ENCODE measurements at regions not wholly inside any gene's neighbourhood (a gene's known extent, or its start where the extent isn't known, plus 50 kb on each side); places are given as distances from the start of the nearest gene placed in this dataset.
A peak's percentile ranks its signal among the peaks of the same experiment; 100 is the strongest.

- dilution Hi-C loops (cut with HindIII; ENCODE audit: low sequenced_read_pairs, unreplicated experiment), result no loop called here
These were observed 290.2 kb upstream of the RGMB start for GRCh38 chr5:98483301-98483685.

More at GRCh38 chr5:98483301-98483685, 290.2 kb upstream of the RGMB start:
- no peak overlapping the region for H2BK15ac ChIP-seq (ENCODE audit: low read depth, low read length)
- no peak overlapping the region for H3K27ac ChIP-seq (ENCODE audit: insufficient read depth, low read length)
- H3K36me3 ChIP-seq (ENCODE audit: control insufficient read depth, insufficient read depth, low read length), result no peaks in the 10 kb centered on the region
- no peaks in the 10 kb centered on the region for H3K27me3 ChIP-seq (ENCODE audit: control insufficient read depth, insufficient read depth, low read length)
- H3K23ac ChIP-seq (ENCODE audit: low read depth, low read length), result no peak overlapping the region
- H4K8ac ChIP-seq (ENCODE audit: low read depth in 2 of 2, low read length in 2 of 2), result no peak overlapping the region
- no peak overlapping the region for H2AFZ ChIP-seq (replicated peaks; ENCODE audit: low read length, poor library complexity)
- in situ Hi-C loops (cut with MboI; ENCODE audit: low sequenced_read_pairs), result no loop called here
- no peak overlapping the region for H3K14ac ChIP-seq (replicated peaks; ENCODE audit: low read depth, low read length)
- H4K91ac ChIP-seq (ENCODE audit: insufficient read depth, low read depth, low read length), result no peak overlapping the region
- H3K18ac ChIP-seq (ENCODE audit: low read depth, low read length), result no peak overlapping the region
- no peaks in the 10 kb centered on the region for H3K9me3 ChIP-seq (ENCODE audit: control insufficient read depth, insufficient read depth, low read length)
- H2BK120ac ChIP-seq (ENCODE audit: low read depth, low read length), result no peak overlapping the region
- TF ChIP-seq CHD1 (IDR thresholded peaks at IDR 0.05; ENCODE audit: low read depth, low read length) (no peak), ELK1 (IDR thresholded peaks at IDR 0.05; ENCODE audit: borderline replicate concordance, low read depth, low read length) (no peak), CTCF (conservative IDR thresholded peaks at IDR 0.05; ENCODE audit: low read depth, low read length) (no peak), MAFK (IDR thresholded peaks at IDR 0.05; ENCODE audit: low read depth, low read length) (no peak), MAZ (IDR thresholded peaks at IDR 0.05; ENCODE audit: borderline replicate concordance, low read depth, low read length) (no peak), SMC3 (IDR thresholded peaks at IDR 0.05; ENCODE audit: low read depth, low read length) (no peak)
- H2BK20ac ChIP-seq (ENCODE audit: low read depth, low read length), result no peak overlapping the region
- ATAC-seq (ENCODE audit: low read depth) (peak; percentile 63), DNase-seq (peak; percentile 74)
- no peak overlapping the region for H3K4ac ChIP-seq (ENCODE audit: low read depth, low read length)
- POLR2A ChIA-PET (ENCODE audit: unreplicated experiment), result interaction anchor here (0.6 kb wide), 1 partner anchor 270 kb away, joined by 3 read pairs; no protein-coding TSS in a partner anchor
- no TSS peak for BruUV-seq (replicated peaks)
- H3K79me1 ChIP-seq (ENCODE audit: low read depth in 1 of 2, low read length in 2 of 2), result no peaks in the 10 kb centered on the region
- H3K4me3 ChIP-seq (ENCODE audit: insufficient read depth, low read depth, low read length), result no peak overlapping the region
- intact Hi-C loops (cut with micrococcal nuclease), result no loop called here
- H3K9ac ChIP-seq (ENCODE audit: low read depth, low read length), result no peak overlapping the region
- H2BK5ac ChIP-seq (ENCODE audit: low read depth, low read length, poor library complexity, severe bottlenecking), result no peak overlapping the region
- no peaks in the 10 kb centered on the region; the same call in 1 of the 2 replicates for H3K9me1 ChIP-seq (ENCODE audit: insufficient read depth, low read length)
- CTCF ChIA-PET, result no interaction called here
- no peak overlapping the region for H2AK9ac ChIP-seq (replicated peaks; ENCODE audit: low read depth, low read length, poor library complexity)
- peaks cover 5% of the 10 kb centered on the region; the same call in 1 of the 2 replicates for H3K4me1 ChIP-seq (ENCODE audit: control insufficient read depth, insufficient read depth, low read length)
- no peaks in the 10 kb centered on the region for H4K20me1 ChIP-seq (ENCODE audit: insufficient read depth, low read length)
- no peak overlapping the region for H4K5ac ChIP-seq (ENCODE audit: low read depth, low read length)
- no peak overlapping the region for H3K56ac ChIP-seq (ENCODE audit: extremely low read depth, insufficient read depth, low read length)
- H2AK5ac ChIP-seq (ENCODE audit: low read depth, low read length), result no peak overlapping the region
- no CpG with 5 or more reads among the region's 1 CpG for whole genome bisulfite sequencing, 2 experiments (ENCODE audit: extremely low coverage in 2 of 2, insufficient read length in 1 of 2)
- H3K4me2 ChIP-seq (ENCODE audit: low read depth, low read length), result no peak overlapping the region
